ENCODE measurements at regions not wholly inside any gene's neighbourhood (a gene's known extent, or its start where the extent isn't known, plus 50 kb on each side); places are given as distances from the start of the nearest gene placed in this dataset.

DNA sequence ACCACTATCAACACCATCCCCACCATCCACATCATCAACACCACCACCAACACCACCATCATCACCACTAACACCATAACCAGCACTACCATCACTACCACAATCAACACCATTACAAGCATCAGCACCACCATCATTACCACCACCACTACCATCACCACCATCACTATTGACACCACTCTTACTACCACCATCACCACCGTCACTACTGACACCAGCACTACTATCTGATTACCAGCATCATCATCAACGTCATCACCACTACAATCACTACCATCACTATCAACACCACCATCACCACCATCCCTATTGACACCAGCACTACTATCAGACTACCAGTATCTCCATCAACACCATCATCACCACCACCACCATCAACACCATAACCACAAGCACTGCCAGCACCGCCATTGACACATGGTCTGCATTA lies 106.1 kb upstream of the RUNX3 start:
- DNase-seq (ENCODE audit: low read depth in 2 of 2) = no peak

DNA sequence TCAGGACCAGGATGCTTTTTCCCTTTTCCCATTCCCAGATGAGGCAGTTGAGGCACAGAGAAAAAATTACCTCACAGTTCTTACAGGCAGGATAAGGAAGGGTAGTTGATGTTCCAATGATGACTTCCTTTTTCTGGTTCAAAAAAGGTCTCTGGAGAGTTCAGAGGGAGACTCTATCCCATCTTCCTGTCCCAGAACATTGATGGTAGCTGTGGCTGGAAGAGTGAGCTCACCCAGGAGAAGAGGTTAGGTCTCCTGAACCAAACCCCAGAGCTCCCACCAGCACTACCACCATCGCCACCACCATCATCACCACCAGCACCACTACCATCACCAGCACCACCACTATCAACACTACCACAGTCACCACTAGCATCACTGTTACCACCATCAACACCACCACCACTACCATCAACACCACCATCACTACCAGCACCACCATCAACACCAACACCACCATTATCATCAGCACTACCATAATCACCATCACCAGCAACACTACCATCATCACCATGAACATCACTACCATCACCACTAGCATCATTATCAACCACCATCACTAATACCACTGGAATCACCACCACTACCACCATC lies 105.5 kb upstream of the RUNX3 start:
- DNase-seq (ENCODE audit: low read depth in 2 of 2) = no peak

DNA sequence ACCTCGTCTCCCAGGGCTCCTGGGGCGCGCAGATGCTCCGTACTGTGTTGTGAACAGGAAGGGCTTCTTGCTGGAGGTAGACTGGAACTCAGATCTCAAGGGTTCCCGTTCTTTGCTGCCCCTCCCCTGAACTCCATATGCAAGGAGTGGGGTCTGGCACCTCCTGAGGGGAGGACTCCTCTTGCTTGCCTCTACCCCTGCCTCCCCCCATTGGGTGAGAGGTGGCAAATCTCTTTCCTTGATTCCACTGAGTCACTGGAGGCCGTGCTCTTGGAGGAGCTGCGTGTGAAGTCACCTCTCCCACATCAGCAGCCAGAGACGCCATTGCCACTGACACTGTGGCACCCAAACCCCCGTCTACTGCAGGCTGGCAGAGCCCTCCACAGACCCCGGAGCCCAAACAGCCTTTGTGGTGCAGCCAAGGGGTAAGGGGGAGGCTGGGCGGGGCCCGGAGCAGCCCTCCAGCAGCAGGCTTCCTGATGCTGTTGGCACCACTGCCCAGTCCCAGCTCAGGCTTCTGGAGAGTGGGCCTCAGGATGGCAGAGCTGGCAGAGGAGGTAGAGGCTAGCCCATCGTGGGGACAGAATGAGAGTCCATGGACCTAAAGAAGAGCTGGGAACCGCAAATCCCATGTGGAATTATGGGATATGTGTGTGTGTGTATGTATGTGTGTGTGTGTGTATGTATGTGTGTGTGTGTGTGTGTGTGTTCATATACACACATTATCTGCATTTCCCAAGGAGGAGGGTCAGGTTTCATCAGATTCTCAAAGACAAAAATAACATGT lies 104.9 kb upstream of the RUNX3 start:
- no peak for DNase-seq (ENCODE audit: low read depth in 2 of 2)

DNA sequence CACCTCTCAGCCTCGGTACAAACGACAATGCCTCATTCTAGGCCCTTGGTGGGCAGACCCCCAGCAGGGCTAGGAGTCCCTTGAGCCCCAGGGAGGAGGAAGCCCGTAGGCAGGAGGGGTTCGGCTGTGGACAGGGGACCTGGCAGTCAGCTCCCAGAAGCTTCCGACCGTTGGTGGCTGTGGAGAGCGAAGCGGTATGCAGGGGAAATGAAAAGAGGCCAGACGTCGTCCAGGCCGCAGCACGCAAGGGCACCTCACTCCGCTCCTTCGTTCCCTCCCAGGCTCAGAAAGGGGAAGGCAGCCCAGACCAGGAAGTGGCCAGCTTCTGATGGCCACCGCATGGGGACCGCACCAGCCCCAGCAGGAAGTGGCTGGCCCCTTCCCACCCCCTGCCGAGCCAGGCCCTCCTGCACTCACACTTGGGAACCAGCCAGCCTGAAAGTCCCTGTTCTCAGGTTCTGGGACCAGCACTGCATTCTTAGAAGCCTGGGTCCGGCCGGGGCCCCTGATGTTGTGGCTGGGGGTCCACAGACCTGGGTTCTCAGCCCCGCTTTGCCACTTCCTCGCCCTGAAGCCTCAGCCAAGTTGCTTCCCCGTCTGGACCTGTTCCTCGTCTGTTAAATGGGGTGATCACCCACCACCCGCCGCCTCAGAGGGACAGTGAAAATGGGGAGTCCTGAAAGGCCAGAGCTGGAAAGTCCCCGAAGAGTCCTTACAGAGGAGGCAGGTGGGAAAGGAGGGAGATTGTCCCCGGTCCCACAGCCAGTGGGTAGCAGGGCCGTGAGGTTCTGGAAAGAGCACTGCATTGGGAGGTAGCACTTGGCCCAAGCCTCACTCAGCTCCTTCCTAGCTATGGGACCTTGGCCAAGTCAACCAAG lies 104.0 kb upstream of the RUNX3 start:
- DNase-seq (ENCODE audit: low read depth in 2 of 2) = no peak

DNA sequence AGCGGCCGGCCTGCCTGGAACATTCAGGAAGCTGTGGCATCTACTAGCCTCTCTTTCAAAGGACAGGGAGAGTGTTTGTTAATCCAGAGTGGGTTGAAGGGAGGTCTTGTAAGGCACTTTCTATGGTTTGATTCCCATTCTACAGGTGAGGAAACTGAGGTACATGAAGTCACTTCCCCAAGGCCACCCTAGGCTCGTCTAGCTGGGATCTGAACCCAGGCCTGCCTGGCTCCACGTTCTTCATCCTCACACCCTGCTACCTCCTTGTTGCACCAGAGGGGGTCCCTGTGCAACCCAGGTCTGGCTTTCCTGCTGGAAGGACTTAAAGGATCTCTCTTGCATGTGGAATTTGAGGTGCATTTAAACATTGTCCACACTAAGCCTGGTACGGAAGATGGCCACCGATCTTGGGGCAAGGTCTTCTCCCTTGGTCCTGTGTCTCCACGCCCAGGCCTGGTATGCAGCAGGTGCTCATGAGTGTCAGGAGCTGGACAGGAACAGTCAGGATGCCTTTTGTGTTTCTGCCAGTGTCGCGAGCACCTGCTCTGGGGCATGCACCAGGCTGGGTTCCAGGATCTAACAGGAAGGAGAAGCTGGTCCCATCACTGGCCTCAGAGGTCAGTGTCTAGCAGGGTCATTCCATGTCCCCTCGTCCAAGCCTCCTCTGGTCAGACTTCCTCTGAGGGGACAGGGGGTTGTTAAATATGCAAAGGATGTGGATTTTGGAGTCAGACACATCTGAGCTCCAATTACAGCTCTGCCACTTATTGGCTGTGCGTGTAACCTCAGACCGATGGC lies 103.2 kb upstream of the RUNX3 start:
- DNase-seq (ENCODE audit: low read depth in 2 of 2) = no peak

DNA sequence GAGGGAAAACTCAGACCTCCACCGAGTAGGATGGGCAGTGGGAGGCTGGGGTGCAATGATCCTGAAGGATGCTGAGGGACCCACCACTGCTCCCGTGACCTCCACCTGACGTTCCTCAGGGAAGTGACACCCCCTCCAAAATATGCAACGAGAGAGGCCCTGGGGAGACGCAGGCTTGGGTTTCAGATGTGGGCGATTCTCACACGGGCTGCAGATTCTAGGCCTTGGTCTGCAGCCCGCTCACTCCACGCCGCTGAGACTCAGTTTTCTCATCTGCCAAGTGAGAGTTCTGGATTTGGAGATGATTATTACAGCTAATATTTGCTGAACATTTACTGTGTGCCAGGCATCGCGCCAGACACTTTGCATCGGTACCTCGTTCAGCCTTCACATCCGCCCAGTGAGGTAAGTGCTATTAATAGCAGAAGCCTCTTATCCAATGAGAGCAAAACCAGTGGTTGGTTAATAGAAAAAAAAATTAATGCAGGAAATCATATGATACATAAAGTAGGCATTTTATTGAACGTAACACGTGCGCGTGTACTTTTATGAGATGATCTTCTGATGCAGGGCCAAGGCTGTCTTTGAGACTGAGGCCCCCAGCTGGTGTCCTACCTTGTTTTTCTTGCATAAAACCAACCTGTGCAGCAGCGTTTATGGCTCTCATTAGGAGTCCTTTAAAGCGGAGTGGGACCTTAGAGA lies 102.0 kb upstream of the RUNX3 start:
- DNase-seq (ENCODE audit: low read depth in 2 of 2) = peak in 1 of 2 donors; percentile 28

DNA sequence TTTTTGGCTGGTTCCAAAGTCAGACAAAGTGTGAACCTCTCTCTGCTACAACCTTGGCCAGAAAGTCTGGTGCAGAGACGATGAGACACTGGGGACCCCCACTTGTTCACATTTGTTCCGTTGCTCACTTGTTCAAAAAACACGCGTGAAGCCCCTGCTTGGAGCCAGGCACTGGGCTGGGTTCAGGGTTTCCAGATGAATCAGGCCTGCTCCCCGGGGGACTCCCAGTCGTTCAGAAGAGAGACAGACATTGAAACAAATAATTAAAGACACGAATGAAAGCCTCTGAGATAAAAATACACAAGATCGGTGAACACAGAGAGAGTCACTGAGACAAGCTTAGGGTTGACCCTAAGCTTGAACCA lies 101.5 kb upstream of the RUNX3 start:
- no peak for DNase-seq (ENCODE audit: low read depth in 2 of 2)

DNA sequence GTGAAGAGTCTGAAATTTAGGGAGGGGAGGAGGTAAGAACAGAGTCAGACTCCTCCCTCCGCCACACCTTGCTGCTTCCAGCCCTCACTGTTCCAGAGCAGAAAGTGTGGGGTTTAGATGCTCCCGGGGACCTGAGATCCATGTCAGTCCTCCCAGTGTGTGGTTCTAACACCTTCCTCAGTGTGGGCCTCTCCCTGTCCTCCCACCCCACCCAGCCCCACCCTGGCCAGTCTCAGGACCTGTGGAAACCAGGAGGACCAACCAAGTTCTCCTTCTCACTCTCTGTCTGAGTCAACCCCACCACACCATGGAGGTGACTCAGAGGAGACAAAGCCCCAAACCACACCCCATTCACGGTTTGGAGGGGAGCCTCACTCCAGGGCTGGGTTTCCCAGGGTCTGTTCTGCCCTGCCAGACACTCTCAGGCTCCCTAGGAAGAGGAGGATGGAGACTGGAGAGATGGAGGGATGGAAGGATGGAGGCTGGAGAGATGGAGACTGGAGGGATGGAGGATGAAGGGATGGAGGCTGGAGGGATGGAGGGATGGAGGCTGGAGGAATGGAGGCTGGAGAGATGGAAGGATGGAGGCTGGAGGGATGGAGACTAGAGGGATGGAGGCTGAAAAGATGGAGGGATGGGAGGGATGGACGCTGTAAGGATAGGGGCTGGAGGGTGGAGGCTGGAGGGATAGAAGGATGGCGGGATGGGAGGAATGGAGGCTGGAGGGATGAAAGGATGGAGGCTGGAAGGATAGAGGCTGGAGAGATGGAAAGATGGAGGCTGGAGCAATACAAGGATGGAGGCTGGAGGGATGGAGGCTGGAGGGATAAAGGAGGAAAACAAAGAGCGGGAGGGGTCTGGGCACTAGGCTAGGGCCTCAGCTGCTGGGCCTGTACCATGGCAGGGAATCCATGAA lies 100.9 kb upstream of the RUNX3 start:
- DNase-seq (ENCODE audit: low read depth in 2 of 2) = peak; percentile 56 to 64

DNA sequence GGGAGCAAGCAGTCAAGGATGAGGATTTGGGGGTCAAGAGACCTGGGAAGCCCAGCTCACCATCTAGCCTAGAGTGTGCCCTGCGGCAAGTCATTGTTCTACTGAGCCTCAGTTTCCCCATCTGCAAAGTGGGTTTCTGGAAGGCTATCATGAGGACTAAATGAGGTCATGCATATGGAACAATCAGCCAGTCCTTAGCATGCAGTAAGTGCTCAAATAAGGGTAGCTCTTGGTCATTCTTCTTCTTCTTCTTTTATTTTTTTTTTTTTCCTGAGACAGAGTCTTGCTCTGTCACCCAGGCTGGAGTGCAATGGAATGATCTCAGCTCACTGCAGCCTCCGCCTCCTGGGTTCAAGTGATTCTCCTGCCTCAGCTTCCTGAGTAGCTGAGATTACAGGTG lies 99.9 kb upstream of the RUNX3 start:
- DNase-seq (ENCODE audit: low read depth in 2 of 2) = no peak

DNA sequence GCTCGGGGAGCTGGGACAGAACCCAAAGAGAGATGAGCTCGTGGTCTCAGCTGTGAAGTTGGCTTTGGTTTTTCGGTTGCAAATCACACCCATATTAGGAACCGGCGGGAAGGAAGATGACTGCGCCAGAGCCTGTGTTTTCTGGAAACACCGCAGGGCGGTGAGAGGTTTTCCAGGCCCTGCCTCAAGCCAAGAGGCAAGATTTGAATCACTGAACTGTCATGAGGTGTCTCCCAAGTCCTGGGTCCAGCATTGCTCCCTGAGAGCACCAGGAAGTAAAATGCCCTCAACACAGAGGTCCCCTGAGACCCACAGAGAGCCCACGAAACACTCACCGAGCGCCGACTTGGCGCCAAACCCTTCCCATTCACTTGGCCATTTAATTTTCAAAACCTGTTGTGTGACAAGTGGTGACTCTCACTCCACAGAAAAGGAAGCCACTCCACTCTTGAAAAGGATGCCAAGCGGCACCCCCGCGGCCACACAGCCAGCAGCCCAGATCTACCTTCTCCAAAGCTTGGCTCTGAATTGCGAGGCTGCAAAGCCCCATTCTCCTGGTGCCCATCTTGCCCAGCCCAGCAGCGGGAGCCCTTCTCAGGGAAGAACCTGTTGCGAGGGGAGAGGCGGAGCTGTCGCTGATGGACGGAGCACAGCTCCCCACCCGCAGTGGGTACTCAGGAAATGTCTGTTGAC lies 99.0 kb upstream of the RUNX3 start:
- no peak for DNase-seq (ENCODE audit: low read depth in 2 of 2)

DNA sequence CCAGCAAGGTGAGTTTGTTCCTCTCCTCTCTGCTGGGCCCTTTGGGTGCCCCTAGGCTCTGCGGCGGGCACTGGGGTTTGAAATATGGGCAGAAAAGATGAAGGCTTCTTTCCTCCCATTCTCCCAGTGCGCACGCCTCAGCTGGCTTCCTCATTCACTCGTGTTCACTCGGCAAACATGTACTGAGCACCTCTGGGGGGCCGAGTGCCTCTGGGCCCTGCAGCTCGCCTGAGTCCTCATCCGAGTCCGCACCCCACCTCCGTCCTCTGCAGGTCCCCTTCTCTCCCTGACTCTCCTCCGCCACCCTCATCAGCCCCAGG lies 98.5 kb upstream of the RUNX3 start:
- no peak for DNase-seq (ENCODE audit: low read depth in 2 of 2)

DNA sequence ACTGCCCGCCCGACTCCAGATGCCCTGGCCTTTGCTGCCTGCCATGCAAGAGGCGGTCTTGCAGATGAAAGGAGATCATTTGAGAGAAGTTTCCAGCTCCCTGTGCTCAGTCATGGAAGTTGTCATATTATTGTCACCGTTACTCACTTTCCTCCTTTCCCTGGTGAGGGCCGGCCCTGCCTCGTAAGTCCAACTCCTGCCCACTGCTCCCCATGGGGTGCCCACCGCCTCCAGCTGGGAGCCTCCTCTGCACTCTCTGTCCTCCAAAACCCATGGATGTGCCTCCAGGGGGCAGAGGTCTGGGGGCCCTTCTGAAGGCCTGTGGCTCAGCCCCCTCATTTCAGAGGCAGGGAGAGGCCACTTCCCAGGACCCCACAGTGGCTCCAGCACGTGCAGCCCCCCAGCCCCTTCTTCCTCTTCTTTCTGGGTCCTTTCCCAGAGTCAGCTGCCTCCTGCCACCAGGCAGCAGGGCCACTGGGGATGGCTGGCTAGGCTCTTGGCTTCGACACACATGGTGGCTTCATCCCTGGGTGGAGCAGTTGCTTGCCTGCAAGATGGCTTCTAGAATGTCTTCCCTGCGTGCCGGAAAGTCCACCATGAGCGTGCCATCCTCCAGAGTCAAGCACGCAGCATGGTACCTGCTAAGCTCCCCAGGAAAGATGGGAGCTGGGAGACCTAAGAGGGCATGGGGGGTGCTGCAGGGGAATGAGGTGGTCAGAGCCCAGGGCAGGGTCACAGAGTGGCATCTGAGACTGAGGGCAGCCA lies 97.9 kb upstream of the RUNX3 start:
- no peak for DNase-seq (ENCODE audit: low read depth in 2 of 2)

DNA sequence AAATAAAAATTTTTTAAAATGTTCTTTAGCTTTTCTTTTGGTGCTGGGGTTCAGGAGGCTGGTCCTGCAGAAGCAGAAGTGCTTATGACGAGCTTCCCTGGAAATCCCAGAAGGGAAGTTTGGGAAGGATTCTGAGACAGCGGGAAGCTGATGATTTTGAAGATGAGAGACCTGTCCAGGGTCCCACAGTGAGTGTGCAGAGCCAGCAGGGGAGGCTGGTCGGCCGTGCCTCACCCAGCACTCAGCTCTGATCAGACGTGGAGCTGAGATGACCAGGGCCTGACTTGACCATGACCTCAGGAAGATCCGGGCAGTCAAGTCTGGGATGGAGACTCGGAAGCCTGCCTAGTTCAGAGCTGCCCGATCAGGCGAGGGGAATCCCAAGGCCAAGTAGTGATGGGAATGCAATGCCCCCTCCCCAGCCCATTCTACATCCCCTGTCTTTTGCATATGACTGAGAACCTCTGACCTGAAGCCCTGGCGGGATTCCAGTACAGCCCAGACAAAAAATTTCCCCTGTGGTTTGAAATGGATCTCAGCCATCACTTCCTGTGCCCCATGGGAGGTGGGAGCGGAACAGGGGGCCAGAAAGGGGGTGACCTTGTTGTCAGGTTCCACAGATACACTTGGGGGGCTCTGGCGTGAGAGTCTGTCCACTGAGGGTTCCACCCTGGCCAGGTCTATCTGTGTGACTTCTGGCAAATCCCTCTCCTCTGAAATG lies 96.8 kb upstream of the RUNX3 start:
- no peak for DNase-seq (ENCODE audit: low read depth in 2 of 2)

DNA sequence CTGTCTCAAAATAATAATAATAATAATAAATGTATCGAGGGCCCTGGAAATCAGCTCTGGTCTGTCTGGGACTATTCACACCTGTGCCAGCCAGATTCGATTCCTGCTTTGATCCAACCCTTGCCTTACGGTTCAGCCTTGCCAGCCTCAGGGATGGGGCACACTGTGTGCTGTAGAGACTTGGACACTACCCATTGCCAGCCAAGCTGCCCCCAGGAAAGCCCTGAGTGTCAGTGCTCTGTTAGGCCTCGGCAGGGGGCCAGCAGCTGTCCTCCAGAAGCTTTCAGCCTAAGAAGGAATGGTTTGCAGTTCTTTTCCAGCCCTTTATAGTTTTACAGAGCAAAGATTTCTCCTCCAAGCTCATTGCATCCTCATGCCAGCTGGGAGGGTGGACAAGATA lies 96.2 kb upstream of the RUNX3 start:
- DNase-seq (ENCODE audit: low read depth in 2 of 2) = no peak

DNA sequence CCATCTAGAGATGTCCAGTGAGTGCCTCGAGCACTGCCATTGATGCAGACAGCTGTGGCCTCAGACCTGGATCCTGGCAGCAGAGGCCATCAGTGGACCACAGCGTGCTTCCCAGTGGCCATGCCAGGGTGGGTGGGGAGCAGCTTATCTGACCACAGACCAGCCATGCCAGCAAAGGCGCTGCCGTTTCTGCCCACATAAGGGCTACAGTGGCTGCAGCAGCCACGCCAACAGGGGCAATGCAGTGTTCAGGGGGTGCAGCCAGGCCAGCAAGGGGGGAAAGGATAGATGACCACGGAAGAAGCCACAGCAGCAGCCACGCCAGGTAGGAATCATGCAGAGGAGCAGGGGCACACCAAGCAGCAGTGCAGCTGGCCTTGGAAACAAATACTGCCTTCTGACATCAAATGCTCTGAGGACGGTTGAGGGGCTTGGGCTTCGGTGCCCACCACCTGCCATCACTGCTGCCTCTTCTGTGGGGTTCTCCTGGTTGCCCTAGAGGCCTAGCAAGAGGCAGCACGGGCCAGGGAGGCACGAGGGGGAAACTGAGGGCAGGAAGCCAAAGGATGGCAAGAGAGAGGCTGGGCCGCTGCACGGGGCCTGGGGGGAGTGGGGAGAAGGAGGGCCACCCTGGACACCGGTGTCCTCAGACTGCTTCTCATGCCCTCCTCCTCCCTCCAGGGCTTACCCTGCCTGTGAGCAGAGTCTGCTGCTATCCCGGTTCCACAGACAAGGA lies 94.7 kb upstream of the RUNX3 start:
- no peak for DNase-seq (ENCODE audit: low read depth in 2 of 2)

DNA sequence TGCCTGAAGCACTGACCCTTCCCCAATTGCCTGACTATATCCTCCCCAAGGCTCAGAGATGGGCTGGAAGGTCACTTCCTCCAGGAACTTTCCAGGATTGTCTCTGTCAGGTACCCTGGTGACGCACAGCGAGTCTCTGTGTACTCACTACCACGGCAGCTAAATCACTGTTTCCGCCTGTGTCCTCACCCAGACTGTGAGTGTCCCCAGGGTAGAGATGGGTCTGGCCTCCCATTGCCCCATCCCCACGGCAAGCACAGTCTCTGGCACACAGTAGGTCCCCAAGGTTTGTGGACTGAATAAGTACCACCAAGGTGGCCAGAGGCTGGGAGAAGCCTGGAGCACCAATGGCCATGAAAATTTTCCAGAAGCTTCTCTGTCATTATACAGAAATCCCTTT lies 93.8 kb upstream of the RUNX3 start:
- no peak for DNase-seq (ENCODE audit: low read depth in 2 of 2)

DNA sequence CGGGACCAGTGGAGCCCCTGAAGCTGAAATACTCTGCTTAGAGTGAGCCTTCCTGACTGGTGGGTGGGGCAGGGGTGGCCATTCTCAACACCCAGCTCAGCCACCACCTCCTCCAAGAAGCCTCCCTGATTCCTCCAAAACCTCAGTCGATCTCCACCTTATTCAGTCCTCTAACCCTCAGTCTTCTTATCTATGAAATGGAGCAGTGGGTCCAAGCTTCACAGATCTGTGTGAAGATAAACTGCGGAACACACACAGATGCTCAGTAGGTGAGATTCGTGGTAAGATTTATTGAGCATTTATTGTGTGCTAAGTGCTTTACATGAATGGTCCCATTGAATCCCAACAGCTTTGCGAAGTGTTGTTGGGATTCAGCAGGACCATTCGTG lies 93.1 kb upstream of the RUNX3 start:
- DNase-seq (ENCODE audit: low read depth in 2 of 2) = no peak
